Activated CD4-positive, alpha-beta T cell treated with anti-CD3 and anti-CD28 coated beads, Interleukin-2, amount 10 ng/mL, durations not matched to agents 7 days and 5 days (primary cell): ENCODE measurements at regions not wholly inside any gene's neighbourhood (a gene's known extent, or its start where the extent isn't known, plus 50 kb on each side); places are given as distances from the start of the nearest gene placed in this dataset.
"Not testable (repeated sequence)": the region's sequence is repeated elsewhere in the genome, so short reads cannot be mapped to it uniquely, and the experiment has no call there.

ENCODE experiments used
- CTCF ChIA-PET: fragments of 350-600 bp; sonication (Branson Sonifier 250); formaldehyde crosslinking; loops from one replicate; lab custom pipeline; 2021; ENCODE audit warnings: antibody characterized with exemption; lab: Charles Lee
- POLR2A ChIA-PET: fragments of 350-600 bp; sonication (Branson Sonifier 250); formaldehyde crosslinking; loops from one replicate; lab custom pipeline; 2021; ENCODE audit warnings: antibody characterized with exemption; lab: Charles Lee
- DNase-seq: peaks from one replicate; pipeline ENCODE4 v3.0.0-alpha.2; 2020
- H3K27ac Mint-ChIP-seq: one replicate; pipeline ENCODE4 v1.8.0; 2021; ENCODE audit warnings: mild to moderate bottlenecking, moderate library complexity, mixed read lengths
- H3K27me3 Mint-ChIP-seq: one replicate; pipeline ENCODE4 v1.8.0; 2021; ENCODE audit warnings: mixed read lengths
- H3K36me3 Mint-ChIP-seq: one replicate; pipeline ENCODE4 v1.8.0; 2021; ENCODE audit warnings: low read depth, mixed read lengths
- H3K4me1 Mint-ChIP-seq: one replicate; pipeline ENCODE4 v1.8.0; 2021; ENCODE audit warnings: mixed read lengths
- H3K4me3 Mint-ChIP-seq: one replicate; pipeline ENCODE4 v1.8.0; 2021; ENCODE audit warnings: mild to moderate bottlenecking, moderate library complexity, mixed read lengths
- H3K9me3 Mint-ChIP-seq: one replicate; pipeline ENCODE4 v1.8.0; 2021; ENCODE audit warnings: mixed read lengths

DNA sequence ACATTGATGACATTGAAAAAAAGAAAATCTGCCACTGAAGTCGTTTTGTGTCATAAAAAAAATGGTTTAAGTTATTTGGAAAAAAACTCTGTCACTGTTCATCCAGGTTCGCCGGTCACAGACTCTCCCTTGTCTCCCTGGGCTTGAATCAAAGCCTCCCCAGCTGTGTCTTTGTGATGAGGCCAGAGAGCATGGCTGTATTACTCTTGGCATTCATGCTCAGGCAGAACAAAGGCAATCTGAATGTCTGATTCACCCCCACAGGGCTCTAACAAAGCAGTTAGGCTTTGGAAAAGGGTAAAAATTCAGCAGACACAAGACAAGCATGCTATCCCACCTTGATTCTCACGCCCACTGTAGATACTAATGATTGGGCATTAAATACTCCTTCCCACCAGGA lies 304.3 kb upstream of the PLD5 start:
- POLR2A ChIA-PET: no interaction called here
- DNase-seq: no peak
- Mint-ChIP-seq H3K9me3 (no peaks in the 10 kb centered on the region), H3K4me3 (no peak overlapping the region), H3K36me3 (no peaks in the 10 kb centered on the region), H3K27me3 (no peaks in the 10 kb centered on the region), H3K27ac (no peak overlapping the region), H3K4me1 (no peaks in the 10 kb centered on the region)
- CTCF ChIA-PET: no interaction called here

DNA sequence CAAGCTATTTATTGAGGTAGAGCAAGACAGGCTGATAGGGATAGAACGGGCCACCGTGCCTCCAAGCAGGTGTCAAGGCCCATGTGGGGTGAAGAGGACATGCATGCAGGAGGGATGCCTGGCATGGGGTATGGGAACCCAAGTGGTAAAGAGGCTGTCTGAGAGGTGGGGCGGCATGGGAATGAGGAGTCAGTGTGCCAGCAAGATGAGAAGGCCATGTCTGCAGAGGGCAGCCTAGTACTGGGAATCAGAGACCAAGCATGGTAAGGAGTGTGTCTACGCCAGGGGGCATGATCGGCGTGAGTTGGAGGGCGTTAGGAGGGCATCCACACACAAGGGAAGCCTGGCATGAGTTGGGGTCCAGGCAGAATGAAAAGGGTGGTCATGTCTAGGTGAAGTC lies 303.7 kb upstream of the PLD5 start:
- no peaks in the 10 kb centered on the region for H3K36me3 Mint-ChIP-seq
- POLR2A ChIA-PET: no interaction called here
- no peaks in the 10 kb centered on the region for H3K27me3 Mint-ChIP-seq
- CTCF ChIA-PET: interaction anchor here (0.6 kb wide), 1 partner anchor 11 kb away, joined by 3 read pairs; no protein-coding TSS in a partner anchor
- H3K27ac Mint-ChIP-seq: no peak overlapping the region
- no peak overlapping the region for H3K4me3 Mint-ChIP-seq
- H3K4me1 Mint-ChIP-seq: no peaks in the 10 kb centered on the region
- H3K9me3 Mint-ChIP-seq: no peaks in the 10 kb centered on the region
- DNase-seq: no peak

DNA sequence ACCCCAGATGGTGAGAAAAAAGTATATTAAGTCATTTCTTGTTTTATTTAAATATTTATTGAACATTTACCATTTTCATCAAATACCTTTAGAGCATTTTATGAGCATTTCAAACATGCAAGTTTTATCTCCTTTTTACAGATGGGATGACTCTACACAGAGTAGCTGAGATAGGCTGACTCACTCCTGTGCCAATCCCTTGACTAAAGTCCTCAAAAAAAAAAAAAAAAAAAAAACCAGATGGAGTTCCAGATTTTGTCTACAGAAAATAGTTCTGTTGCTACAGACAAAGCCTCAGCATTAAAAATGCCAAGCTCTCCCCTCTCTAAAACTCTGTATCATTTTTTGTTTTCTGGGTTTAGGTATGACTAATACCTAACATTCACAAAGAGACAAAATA lies 303.0 kb upstream of the PLD5 start:
- H3K27me3 Mint-ChIP-seq: no peaks in the 10 kb centered on the region
- ChIA-PET POLR2A (no interaction called here), CTCF (interaction anchor here (0.6 kb wide), 1 partner anchor 12 kb away, joined by 3 read pairs; no protein-coding TSS in a partner anchor)
- H3K4me1 Mint-ChIP-seq: no peaks in the 10 kb centered on the region
- no peak overlapping the region for H3K4me3 Mint-ChIP-seq
- no peaks in the 10 kb centered on the region for H3K36me3 Mint-ChIP-seq
- DNase-seq: no peak
- no peak overlapping the region for H3K27ac Mint-ChIP-seq
- no peaks in the 10 kb centered on the region for H3K9me3 Mint-ChIP-seq

DNA sequence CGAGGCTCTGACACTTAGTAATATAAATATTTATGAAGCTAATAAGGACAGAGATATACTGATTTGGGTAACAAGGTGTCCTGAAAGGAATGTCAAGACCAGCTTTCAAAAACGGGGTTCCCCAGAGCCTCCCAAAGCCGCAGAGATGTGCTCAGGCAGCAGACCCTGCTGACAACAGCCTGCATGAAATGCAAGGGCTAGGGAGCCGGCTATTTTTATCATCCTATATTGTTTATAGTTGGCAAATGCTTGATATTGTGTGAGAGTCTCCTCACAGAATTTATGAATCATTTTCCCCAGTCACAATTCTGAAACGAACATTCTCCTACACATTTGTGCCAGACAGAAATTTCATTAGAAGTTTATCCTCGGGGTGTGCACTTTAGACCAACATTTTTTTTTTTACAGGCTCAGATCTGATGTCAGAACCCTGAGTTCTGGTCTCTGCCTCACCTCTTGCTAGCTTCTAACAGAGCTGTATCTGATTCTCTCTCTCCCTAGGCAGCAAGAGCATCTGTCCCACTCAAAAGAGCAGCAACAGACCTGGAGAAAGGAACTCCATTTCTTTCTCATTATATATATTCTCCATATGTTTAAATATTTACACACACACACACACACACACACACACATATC lies 302.3 kb upstream of the PLD5 start:
- no peak for DNase-seq
- H3K4me3 Mint-ChIP-seq: no peak overlapping the region
- no peaks in the 10 kb centered on the region for H3K4me1 Mint-ChIP-seq
- no peaks in the 10 kb centered on the region for H3K27me3 Mint-ChIP-seq
- no peak overlapping the region for H3K27ac Mint-ChIP-seq
- CTCF ChIA-PET: no interaction called here
- no peaks in the 10 kb centered on the region for H3K36me3 Mint-ChIP-seq
- no peaks in the 10 kb centered on the region for H3K9me3 Mint-ChIP-seq
- POLR2A ChIA-PET: no interaction called here

DNA sequence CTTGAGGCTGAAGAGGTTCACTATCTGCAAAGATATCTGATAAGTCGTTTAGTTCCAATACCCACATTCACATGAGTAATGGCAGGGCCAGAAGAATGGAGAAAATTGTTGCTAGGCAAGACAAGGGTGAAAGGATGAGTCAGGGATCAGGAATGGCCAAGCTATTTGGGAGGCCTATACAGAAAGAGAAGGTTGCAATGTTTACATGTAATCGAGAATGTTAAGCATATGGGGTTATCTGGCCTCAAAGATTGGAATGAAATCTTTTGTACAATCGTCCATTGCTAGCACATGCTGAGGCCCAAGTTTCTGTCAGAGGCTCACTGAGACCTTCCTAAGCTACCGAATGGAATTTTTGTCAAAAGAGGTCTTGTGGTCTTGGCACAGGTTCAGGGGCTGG lies 299.9 kb upstream of the PLD5 start:
- ChIA-PET POLR2A (no interaction called here), CTCF (no interaction called here)
- H3K27ac Mint-ChIP-seq: no peak overlapping the region
- no peak overlapping the region for H3K4me3 Mint-ChIP-seq
- H3K27me3 Mint-ChIP-seq: no peaks in the 10 kb centered on the region
- no peak for DNase-seq
- H3K36me3 Mint-ChIP-seq: no peaks in the 10 kb centered on the region
- no peaks in the 10 kb centered on the region for H3K9me3 Mint-ChIP-seq
- H3K4me1 Mint-ChIP-seq: no peaks in the 10 kb centered on the region

DNA sequence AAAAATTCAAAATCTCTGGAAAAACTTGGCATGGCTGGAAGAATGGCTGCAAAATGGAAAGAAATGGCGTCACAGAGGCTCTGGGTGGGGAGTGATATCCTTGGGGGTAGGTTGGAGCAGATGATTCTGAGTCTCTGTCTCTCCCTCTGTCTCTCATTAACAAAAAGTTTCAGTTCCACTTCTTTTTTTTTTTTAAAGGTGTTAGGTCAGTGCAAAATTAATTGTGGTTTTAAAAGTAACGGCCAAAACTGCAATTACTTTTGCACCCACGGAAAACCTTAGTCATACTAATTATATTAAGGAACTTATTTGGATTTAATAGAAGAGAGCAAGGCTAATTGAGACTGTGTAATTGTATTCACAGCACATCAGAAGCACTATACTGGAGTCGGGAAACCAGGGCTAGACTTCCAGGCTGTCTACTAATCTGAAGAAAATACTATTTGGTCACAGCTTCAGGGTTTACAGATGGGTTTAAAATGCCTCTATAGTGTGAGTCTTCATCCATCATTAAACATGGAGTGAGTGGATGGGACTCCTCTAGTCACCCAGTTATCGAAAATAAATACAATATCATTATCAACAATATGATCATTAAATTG lies 289.1 kb upstream of the PLD5 start:
- Mint-ChIP-seq H3K9me3 (no peaks in the 10 kb centered on the region), H3K27ac (no peak overlapping the region), H3K4me1 (no peaks in the 10 kb centered on the region), H3K36me3 (no peaks in the 10 kb centered on the region), H3K27me3 (peaks cover 1% of the 10 kb centered on the region), H3K4me3 (no peak overlapping the region)
- CTCF ChIA-PET: no interaction called here
- POLR2A ChIA-PET: no interaction called here
- DNase-seq: no peak

DNA sequence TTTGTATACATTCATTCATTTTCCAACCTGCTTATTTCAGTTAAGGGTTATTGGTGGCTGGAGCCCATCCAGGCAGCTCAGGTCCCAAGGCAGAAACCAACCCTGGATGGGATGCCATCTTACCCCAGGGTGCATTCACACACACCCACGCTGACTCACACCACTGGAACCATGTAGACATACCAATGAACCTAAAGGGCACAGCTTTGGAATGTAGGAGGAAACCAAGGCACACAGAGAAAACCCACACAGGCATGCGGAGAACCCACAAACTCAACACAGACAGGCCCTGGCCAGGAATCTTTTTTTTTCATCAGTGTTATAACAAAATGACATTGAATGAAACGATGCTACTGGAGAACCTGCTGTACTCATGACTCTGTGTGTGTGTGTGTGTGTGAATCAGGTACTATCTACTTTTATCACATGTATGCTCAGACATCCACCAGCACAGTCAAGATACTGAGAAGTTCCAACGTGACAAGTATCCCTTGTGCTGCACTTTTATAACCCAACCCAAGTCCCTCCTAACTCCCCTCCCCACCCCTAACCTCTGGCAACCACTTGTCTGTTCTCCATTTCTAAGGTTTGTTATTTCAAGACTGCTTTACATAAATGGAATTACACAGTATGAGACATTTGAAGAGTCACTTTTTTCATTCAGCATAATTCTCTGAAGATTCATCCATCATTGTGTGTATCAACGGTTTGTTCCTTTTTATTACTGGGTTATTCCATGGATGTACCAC lies 286.8 kb upstream of the PLD5 start:
- Mint-ChIP-seq H3K4me1 (no peaks in the 10 kb centered on the region), H3K27me3 (no peaks in the 10 kb centered on the region), H3K36me3 (no peaks in the 10 kb centered on the region), H3K4me3 (no peak overlapping the region), H3K27ac (no peak overlapping the region), H3K9me3 (no peaks in the 10 kb centered on the region)
- POLR2A ChIA-PET: no interaction called here
- CTCF ChIA-PET: no interaction called here
- DNase-seq: no peak

DNA sequence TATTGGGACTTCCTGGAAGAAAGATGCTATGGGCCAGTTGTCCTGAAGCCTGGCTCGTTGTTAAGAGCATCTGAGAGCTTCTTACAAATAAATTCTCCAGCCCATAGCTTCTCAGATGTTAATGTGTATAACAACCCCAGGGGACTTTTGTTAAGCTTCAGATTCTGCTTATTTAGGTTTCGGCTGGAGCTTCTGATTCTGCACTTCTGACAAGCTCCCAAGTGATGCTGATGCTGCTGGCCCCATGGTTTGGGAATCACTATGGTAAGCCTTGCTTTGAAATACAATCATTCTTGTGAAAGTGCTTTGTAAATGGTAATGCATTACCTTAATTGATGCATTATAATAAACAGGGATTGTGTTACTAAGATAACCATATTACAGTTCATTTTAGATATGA lies 281.8 kb upstream of the PLD5 start:
- Mint-ChIP-seq H3K27ac (no peak overlapping the region), H3K27me3 (no peaks in the 10 kb centered on the region), H3K36me3 (no peaks in the 10 kb centered on the region), H3K9me3 (no peaks in the 10 kb centered on the region), H3K4me3 (no peak overlapping the region), H3K4me1 (no peaks in the 10 kb centered on the region)
- CTCF ChIA-PET: no interaction called here
- DNase-seq: no peak
- POLR2A ChIA-PET: no interaction called here

DNA sequence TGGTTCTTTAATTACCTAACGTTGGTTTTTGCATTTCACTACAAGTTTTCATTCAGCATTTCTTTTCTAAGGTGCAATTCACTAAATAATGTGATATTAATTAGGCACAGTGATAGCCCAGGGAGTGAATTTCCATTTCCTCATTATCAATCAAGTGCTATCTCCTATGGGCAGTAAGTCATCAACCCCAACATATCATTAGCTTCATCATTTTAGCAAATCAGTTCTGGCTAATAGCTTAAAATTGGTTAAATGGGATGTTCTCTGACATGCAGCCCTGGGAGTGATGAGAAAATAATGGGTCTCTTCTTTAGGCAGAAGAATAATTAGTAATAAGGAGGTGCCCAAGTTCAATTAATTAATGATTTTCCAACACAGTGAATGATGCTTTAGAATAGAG lies 280.9 kb upstream of the PLD5 start:
- H3K4me3 Mint-ChIP-seq, POLR2A ChIA-PET, DNase-seq, H3K27ac Mint-ChIP-seq, H3K4me1 Mint-ChIP-seq, H3K27me3 Mint-ChIP-seq, CTCF ChIA-PET, H3K9me3 Mint-ChIP-seq, H3K36me3 Mint-ChIP-seq: not testable (repeated sequence)

DNA sequence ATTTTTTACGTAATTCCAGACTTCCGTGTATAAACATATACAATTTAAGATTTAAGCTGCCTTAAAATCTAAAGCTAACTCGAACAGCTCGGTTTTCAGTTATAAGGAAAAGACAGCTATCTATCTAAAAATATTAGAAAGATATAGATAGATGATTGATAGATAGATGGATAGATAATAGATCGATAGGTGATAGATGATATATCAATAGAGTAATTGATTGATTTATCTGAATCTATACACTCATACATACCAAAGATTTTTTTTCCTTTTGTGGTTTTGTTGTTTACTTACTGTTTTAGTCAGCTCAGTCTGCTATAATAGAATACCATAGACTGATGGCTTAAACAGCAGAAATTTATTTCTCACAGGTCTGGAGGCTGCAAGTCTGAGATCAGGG lies 278.5 kb upstream of the PLD5 start:
- Mint-ChIP-seq H3K4me1 (no peaks in the 10 kb centered on the region), H3K4me3 (no peak overlapping the region), H3K9me3 (no peaks in the 10 kb centered on the region), H3K27ac (no peak overlapping the region), H3K27me3 (no peaks in the 10 kb centered on the region), H3K36me3 (no peaks in the 10 kb centered on the region)
- ChIA-PET POLR2A (no interaction called here), CTCF (no interaction called here)
- DNase-seq: no peak

DNA sequence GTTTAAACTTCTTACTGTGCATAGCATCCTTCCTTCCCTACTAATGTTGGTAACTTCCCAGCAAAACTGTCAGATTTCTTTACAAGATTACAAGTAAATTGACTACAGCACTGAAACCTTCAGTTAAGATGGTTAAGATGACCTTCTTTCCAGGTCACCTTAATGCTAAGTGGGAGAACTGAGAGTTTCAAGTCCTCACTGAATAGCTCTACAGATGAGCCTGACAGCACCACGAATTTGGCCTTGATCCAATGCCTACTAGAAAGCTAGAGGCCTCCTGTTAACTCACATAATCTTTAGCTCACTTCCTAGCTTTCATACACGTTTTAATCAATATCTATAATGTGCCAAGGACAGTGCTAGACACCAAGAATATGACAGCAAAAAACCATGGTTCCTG lies 276.0 kb upstream of the PLD5 start:
- H3K36me3 Mint-ChIP-seq: no peaks in the 10 kb centered on the region
- H3K27me3 Mint-ChIP-seq: no peaks in the 10 kb centered on the region
- H3K9me3 Mint-ChIP-seq: no peaks in the 10 kb centered on the region
- H3K27ac Mint-ChIP-seq: no peak overlapping the region
- no peaks in the 10 kb centered on the region for H3K4me1 Mint-ChIP-seq
- no peak overlapping the region for H3K4me3 Mint-ChIP-seq
- ChIA-PET POLR2A (no interaction called here), CTCF (no interaction called here)
- DNase-seq: no peak

DNA sequence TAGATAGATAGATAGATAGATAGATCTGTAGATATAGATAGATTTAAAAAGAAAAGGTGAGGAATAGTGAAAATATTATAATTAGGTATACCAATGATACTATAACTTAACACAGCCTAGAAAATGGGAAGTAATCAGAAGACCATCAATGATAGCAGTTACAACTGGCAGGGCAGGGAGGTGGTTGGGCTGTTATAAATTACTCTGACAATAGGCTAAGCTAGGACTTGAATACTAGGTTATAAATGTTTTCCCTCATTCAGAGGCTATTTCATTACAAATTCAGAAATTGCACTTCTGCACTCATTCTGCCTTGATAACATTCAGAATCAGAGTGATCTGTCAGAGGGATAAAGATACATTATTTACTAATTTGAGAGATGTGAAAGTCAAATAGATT lies 273.4 kb upstream of the PLD5 start:
- no peak for DNase-seq
- Mint-ChIP-seq H3K36me3 (no peaks in the 10 kb centered on the region), H3K4me3 (no peak overlapping the region), H3K4me1 (no peaks in the 10 kb centered on the region), H3K27ac (no peak overlapping the region), H3K27me3 (no peaks in the 10 kb centered on the region), H3K9me3 (no peaks in the 10 kb centered on the region)
- ChIA-PET CTCF (no interaction called here), POLR2A (no interaction called here)

DNA sequence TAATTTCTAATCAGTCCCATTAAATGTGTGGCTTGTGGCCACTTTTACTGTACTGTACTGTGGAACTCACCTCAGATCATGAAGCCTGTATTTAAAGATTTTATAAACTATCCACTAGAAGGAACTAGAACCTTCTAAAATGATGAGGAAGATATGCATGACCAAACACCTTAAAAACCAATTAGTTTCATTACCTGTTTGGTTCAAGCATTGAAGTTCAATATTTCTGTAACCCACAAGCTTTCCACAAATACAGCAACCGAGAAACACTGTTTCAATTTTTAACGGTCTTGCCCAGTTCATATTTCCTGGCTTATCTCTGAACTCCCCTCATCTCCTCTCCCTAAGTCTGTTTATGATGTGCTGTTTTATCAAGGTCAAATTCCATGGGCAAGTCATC lies 264.3 kb upstream of the PLD5 start:
- no peaks in the 10 kb centered on the region for H3K27me3 Mint-ChIP-seq
- no peaks in the 10 kb centered on the region for H3K36me3 Mint-ChIP-seq
- H3K4me3 Mint-ChIP-seq: no peak overlapping the region
- ChIA-PET POLR2A (no interaction called here), CTCF (no interaction called here)
- no peaks in the 10 kb centered on the region for H3K4me1 Mint-ChIP-seq
- no peak overlapping the region for H3K27ac Mint-ChIP-seq
- DNase-seq: no peak
- H3K9me3 Mint-ChIP-seq: no peaks in the 10 kb centered on the region
